ENCODE measurements at regions not wholly inside any gene's neighbourhood (a gene's known extent, or its start where the extent isn't known, plus 50 kb on each side); places are given as distances from the start of the nearest gene placed in this dataset.

- TF ChIP-seq CTCF (IDR thresholded peaks at IDR 0.05) (no peak), POLR2A (IDR thresholded peaks at IDR 0.05) (no peak)
Measured at GRCh38 chr2:194742706-194743105, 914.3 kb upstream of the SLC39A10 start.
